Uterus (tissue), 2 donors: ENCODE measurements at regions not wholly inside any gene's neighbourhood (a gene's known extent, or its start where the extent isn't known, plus 50 kb on each side); places are given as distances from the start of the nearest gene placed in this dataset.

Source experiments
- POLR2A ChIP-seq, 2 donors: fragments of 450-650 bp; IDR thresholded peaks; one replicate each; pipeline ENCODE4 v1.6.1; 2016; ENCODE audit warnings: antibody characterized with exemption in 2 of 2, mild to moderate bottlenecking in 1 of 2, moderate library complexity in 1 of 2
- TF ChIP-seq, protein P1 (sequence below), 4 experiments: fragments of 200-600 bp in 2 of 4; fragments of 450-650 bp in 2 of 4; sonication (generic) in 2 of 4; IDR thresholded peaks; one replicate each; pipeline ENCODE4 v1.5.1; 2016 to 2019; ENCODE audit warnings: antibody characterized with exemption in 4 of 4, mild to moderate bottlenecking in 2 of 4, moderate library complexity in 1 of 4

DNA sequence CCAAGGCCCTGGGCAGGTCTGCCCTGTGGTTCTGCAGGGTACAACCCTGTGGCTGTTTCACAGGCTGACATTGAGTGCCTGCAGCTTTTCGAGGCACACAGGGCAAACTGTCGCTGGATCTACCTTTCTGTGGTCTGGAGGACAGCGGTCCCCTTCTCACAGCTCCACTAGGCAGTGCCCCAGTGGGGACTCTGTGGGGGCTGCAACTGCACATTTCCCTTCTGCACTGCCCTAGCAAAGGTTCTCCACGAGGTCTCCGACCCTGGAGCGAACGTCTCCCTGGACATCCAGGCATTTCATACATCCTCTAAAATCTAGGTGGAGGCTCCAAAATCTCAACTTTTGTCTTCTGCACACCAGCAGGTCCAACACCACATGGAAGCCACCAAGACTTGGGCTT, 1645.2 kb upstream of the CDH6 start:
- TF ChIP-seq, protein P1, sequence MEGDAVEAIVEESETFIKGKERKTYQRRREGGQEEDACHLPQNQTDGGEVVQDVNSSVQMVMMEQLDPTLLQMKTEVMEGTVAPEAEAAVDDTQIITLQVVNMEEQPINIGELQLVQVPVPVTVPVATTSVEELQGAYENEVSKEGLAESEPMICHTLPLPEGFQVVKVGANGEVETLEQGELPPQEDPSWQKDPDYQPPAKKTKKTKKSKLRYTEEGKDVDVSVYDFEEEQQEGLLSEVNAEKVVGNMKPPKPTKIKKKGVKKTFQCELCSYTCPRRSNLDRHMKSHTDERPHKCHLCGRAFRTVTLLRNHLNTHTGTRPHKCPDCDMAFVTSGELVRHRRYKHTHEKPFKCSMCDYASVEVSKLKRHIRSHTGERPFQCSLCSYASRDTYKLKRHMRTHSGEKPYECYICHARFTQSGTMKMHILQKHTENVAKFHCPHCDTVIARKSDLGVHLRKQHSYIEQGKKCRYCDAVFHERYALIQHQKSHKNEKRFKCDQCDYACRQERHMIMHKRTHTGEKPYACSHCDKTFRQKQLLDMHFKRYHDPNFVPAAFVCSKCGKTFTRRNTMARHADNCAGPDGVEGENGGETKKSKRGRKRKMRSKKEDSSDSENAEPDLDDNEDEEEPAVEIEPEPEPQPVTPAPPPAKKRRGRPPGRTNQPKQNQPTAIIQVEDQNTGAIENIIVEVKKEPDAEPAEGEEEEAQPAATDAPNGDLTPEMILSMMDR (IDR thresholded peaks at IDR 0.05) = no peak
- no peak for TF ChIP-seq POLR2A (IDR thresholded peaks at IDR 0.05)
